Left ventricle myocardium inferior (tissue), 1 donor: ENCODE measurements at regions not wholly inside any gene's neighbourhood (a gene's known extent, or its start where the extent isn't known, plus 50 kb on each side); places are given as distances from the start of the nearest gene placed in this dataset.

Experiments
- DNase-seq: peaks from one replicate; pipeline ENCODE4 v3.0.0-alpha.2; 2020
- H3K27ac ChIP-seq: fragments of 200-600 bp; replicated peaks from 2 replicates; pipeline ENCODE4 v1.8.0; 2021
- H3K27me3 ChIP-seq: fragments of 200-600 bp; 2 replicates; pipeline ENCODE4 v1.8.0; 2021; ENCODE audit warnings: low read depth
- H3K36me3 ChIP-seq: fragments of 200-600 bp; 2 replicates; pipeline ENCODE4 v1.8.0; 2021
- H3K4me1 ChIP-seq: fragments of 200-600 bp; 2 replicates; pipeline ENCODE4 v1.8.0; 2021
- H3K4me3 ChIP-seq: fragments of 200-600 bp; 2 replicates; pipeline ENCODE4 v1.8.0; 2021; ENCODE audit warnings: mild to moderate bottlenecking, moderate library complexity
- H3K9me3 ChIP-seq: fragments of 200-600 bp; replicated peaks from 2 replicates; pipeline ENCODE4 v1.8.0; 2021
- CTCF ChIP-seq: fragments of 200-600 bp; IDR thresholded peaks from 2 replicates; pipeline ENCODE4 v1.8.0; 2021; ENCODE audit warnings: antibody characterized with exemption, mild to moderate bottlenecking, borderline replicate concordance
- intact Hi-C: fragments of 100-400 bp; cut with micrococcal nuclease; formaldehyde crosslinking; loops from one replicate; pipeline ENCODE4 v1.11.0; 2022
- donor health status: DM: no; HTN: yes; CAD: no; lungs with severe emphysema.

GRCh38 chr4:140249351-140249750, 95.4 kb upstream of the MAML3 start:
- Histone ChIP-seq H3K27me3 (no peaks in the 10 kb centered on the region), H3K4me1 (peaks cover 28% of the 10 kb centered on the region), H3K36me3 (no peaks in the 10 kb centered on the region), H3K4me3 (no peak overlapping the region), H3K9me3 (no peaks in the 10 kb centered on the region), H3K27ac (no peak overlapping the region)
- intact Hi-C loops: no loop called here
- TF ChIP-seq CTCF: no peak
- DNase-seq: no peak

DNA sequence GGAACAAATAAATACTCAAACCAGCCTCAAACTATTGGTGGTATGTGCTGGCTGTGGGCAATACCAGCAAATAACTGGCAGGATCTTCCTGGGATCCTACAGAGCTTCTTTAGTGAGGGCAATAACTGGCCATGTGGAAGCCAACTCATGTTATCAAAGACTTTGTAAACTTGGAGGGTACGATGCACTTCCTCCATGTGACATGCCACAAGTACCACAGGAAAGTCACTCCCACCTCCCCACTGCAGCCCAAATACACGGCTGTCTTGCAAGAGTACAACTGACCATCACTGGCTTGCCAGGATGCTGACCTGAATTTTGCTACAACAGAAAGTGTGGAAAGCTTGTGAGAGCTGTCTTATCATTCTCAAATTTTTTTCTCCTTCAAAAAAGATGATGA, 93.3 kb upstream of the MAML3 start:
- Histone ChIP-seq H3K4me3 (no peak overlapping the region), H3K27ac (no peak overlapping the region), H3K9me3 (no peaks in the 10 kb centered on the region), H3K36me3 (no peaks in the 10 kb centered on the region), H3K4me1 (peaks cover 14% of the 10 kb centered on the region), H3K27me3 (no peaks in the 10 kb centered on the region)
- intact Hi-C loops: no loop called here
- DNase-seq: no peak
- no peak for TF ChIP-seq CTCF

GRCh38 chr4:140246216-140246615, 92.2 kb upstream of the MAML3 start:
- Histone ChIP-seq H3K9me3 (no peaks in the 10 kb centered on the region), H3K27me3 (no peaks in the 10 kb centered on the region), H3K36me3 (no peaks in the 10 kb centered on the region), H3K4me3 (no peak overlapping the region), H3K4me1 (peaks cover 9% of the 10 kb centered on the region), H3K27ac (no peak overlapping the region)
- TF ChIP-seq CTCF: no peak
- intact Hi-C loops: no loop called here
- no peak for DNase-seq

DNA sequence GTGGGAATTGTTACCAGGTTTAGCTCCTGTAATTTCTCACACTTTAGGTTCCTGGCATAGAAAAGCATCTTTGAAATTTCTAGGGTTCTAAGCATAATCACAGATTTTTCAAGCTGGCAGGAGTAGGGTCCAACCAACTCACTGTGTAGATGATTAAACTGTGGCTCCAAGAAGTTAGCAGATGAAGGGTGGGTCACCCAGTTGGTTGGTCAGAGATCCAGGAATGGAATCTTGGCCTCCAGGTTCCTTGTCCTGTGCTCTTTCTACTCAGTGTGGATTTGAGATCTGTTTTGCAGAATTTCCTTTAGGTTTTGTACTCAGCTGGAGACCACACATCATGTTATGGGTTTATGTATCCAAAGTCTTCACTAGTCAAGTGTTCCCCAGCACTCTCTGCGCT, 90.3 kb upstream of the MAML3 start:
- Histone ChIP-seq H3K27ac (no peak overlapping the region), H3K36me3 (no peaks in the 10 kb centered on the region), H3K4me1 (peaks cover 15% of the 10 kb centered on the region), H3K4me3 (no peak overlapping the region), H3K9me3 (no peaks in the 10 kb centered on the region), H3K27me3 (no peaks in the 10 kb centered on the region)
- intact Hi-C loops: loop anchor here (5.0 kb wide), 1 partner anchor 87 kb away; no protein-coding TSS in a partner anchor
- no peak for TF ChIP-seq CTCF
- DNase-seq: no peak

DNA sequence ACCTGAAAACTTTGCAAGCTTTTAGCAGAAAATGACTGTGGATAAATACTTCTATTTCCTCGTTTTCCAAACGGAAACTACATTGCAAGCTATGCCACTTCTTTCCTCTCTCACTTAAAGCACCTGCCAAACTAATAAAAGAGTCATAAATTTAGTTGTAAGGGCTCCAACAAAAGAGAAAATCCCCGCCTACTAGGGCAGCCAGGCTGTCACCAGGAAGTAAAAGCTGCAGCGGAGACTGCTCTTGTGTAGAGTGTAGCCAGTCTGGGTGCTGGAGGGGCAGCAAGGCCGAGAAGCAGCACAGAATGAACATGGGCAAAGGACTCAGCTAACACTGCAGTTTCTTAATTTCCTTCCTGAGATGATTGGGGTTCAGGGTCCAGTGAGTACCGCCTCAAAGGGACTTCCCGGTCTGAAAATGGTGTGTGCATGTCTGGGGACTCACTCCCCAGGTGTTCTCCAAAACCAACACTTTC, 89.3 kb upstream of the MAML3 start:
- Histone ChIP-seq H3K36me3 (no peaks in the 10 kb centered on the region), H3K9me3 (no peaks in the 10 kb centered on the region), H3K27me3 (no peaks in the 10 kb centered on the region), H3K4me1 (peaks cover 19% of the 10 kb centered on the region), H3K4me3 (no peak overlapping the region), H3K27ac (peak overlapping the region; percentile 50)
- TF ChIP-seq CTCF: no peak
- no peak for DNase-seq
- intact Hi-C loops: loop anchor here (5.0 kb wide), 1 partner anchor 86 kb away; no protein-coding TSS in a partner anchor
